Transverse colon (tissue), 4 donors: ENCODE measurements at regions not wholly inside any gene's neighbourhood (a gene's known extent, or its start where the extent isn't known, plus 50 kb on each side); places are given as distances from the start of the nearest gene placed in this dataset.

Experiments used
- EP300 ChIP-seq: sonication (generic); formaldehyde crosslinking; IDR thresholded peaks from one replicate; pipeline ENCODE4 v1.6.1; 2017; ENCODE audit warnings: antibody characterized with exemption, low read depth
- POLR2AphosphoS5 ChIP-seq, 3 donors: sonication (generic); formaldehyde crosslinking; IDR thresholded peaks; one replicate each; pipeline ENCODE4 v1.6.1; 2016; ENCODE audit warnings: antibody characterized with exemption in 3 of 3
- TF ChIP-seq, protein P1 (sequence below), 5 experiments: fragments of 200-600 bp in 3 of 5; fragments of 450-650 bp in 2 of 5; sonication (generic) in 3 of 5; IDR thresholded peaks; 1 replicate in 2 of 5; 2 replicates in 3 of 5; pipeline ENCODE4 v1.5.1; 2016 to 2017; ENCODE audit warnings: antibody characterized with exemption in 5 of 5, inconsistent platforms in 3 of 5, mild to moderate bottlenecking in 2 of 5, moderate library complexity in 1 of 5

DNA sequence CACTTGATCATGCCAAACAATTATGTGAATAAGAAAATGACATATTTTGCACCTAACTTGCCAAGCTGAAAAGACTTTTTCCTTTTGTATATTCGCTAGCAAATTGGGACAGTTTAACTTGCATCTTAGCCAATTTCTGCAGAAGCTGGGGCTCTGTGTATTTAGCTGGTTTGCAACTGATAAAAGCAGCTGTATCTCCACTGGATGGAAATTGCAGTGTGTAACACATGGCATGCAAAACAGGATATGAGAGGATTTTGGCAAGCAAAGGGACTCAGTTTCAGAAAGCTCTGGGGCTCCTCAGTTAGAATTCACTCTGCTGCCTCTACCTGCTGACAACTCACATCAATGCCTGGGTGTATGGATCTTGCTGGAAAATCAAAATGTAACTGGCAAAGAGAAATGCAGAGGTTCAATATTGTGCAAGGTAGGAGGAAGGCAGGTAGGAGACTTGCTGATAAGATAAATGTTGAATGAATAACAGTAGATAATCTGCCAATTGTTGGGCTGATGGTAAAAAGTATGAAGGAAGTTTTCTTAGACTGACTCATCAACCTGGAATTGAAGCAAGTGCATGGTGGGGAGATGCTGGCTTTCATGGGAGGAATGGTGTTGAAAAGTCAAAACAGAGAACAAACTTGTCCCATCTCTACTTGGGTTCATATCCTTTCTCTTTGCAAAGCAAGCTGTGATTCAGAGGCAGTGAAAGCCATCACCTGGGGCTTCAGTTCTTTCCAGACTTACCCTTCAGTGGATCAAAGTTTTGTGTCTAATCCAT is 546.9 kb upstream of the AMELY start:
- TF ChIP-seq, protein P1, sequence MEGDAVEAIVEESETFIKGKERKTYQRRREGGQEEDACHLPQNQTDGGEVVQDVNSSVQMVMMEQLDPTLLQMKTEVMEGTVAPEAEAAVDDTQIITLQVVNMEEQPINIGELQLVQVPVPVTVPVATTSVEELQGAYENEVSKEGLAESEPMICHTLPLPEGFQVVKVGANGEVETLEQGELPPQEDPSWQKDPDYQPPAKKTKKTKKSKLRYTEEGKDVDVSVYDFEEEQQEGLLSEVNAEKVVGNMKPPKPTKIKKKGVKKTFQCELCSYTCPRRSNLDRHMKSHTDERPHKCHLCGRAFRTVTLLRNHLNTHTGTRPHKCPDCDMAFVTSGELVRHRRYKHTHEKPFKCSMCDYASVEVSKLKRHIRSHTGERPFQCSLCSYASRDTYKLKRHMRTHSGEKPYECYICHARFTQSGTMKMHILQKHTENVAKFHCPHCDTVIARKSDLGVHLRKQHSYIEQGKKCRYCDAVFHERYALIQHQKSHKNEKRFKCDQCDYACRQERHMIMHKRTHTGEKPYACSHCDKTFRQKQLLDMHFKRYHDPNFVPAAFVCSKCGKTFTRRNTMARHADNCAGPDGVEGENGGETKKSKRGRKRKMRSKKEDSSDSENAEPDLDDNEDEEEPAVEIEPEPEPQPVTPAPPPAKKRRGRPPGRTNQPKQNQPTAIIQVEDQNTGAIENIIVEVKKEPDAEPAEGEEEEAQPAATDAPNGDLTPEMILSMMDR (IDR thresholded peaks at IDR 0.05), result no peak
- TF ChIP-seq POLR2AphosphoS5 (IDR thresholded peaks at IDR 0.05), result no peak
- no peak for TF ChIP-seq EP300
